GM19468 (cell line): ENCODE measurements at regions not wholly inside any gene's neighbourhood (a gene's known extent, or its start where the extent isn't known, plus 50 kb on each side); places are given as distances from the start of the nearest gene placed in this dataset.
A peak's percentile ranks its signal among the peaks of the same experiment; 100 is the strongest.
"Not testable (repeated sequence)": the region's sequence is repeated elsewhere in the genome, so short reads cannot be mapped to it uniquely, and the experiment has no call there.

Source experiments
- ATAC-seq: cut with Tn5 transposase; IDR thresholded peaks from one replicate; pipeline ENCODE4 v1.9.1; 2021; ENCODE audit warnings: mild to moderate bottlenecking, moderate library complexity, moderate number of reproducible peaks; ENCODE audit not compliant: unreplicated experiment; ENCODE audit errors: extremely low read depth

- no peak for ATAC-seq
Measured at GRCh38 chr12:89883630-89884389, 175.2 kb upstream of the ATP2B1 start.

GRCh38 chr12:89882792-89883191 is 174.2 kb upstream of the ATP2B1 start:
- no peak for ATAC-seq

DNA sequence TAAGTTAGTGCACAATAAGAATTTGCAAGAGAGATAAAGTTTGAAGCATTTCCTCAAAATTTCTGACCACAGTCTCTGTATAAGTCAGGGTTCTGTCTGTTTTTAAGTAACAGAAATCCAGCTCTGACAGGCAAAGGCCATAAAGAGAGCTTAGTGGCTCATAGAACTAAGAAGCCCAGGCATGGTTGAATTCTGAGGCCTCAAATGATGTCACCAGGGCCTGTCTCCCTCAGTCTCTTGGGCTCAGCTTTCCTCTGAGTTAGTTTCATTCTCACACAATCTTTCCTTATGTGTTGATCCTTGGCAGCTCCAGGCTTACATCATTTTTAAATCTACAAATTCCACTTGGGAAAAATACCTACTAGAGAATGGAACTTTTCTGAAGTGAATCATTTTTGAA is 173.4 kb upstream of the ATP2B1 start:
- peak; percentile 17 for ATAC-seq

- ATAC-seq, result peak; percentile 93
Measured at GRCh38 chr12:89880690-89881350, 172.2 kb upstream of the ATP2B1 start.

GRCh38 chr12:89879766-89880165 is 171.1 kb upstream of the ATP2B1 start:
- ATAC-seq, result no peak

GRCh38 chr12:89878950-89879349 is 170.3 kb upstream of the ATP2B1 start:
- no peak for ATAC-seq

GRCh38 chr12:89878327-89878726 is 169.7 kb upstream of the ATP2B1 start:
- ATAC-seq, result no peak

GRCh38 chr12:89877671-89878070 is 169.0 kb upstream of the ATP2B1 start:
- no peak for ATAC-seq

DNA sequence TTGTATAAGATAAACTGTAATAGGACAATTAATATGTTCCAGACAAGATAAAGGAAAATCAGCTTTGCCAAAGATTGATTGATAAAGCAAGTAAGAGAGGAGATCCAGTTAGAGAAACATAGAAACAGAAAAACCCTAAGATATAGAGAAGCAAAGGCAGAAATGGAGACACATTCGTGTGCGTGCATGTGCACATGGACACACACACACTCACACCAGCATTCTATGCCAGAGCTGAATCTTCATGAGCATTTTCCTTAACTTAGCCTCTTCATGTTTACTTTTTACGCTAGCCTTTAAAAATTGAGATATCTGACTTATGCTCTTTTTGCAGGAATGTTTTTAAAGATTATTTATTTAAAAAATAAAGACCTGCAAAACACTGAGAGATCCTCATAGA is 168.5 kb upstream of the ATP2B1 start:
- ATAC-seq, result no peak

DNA sequence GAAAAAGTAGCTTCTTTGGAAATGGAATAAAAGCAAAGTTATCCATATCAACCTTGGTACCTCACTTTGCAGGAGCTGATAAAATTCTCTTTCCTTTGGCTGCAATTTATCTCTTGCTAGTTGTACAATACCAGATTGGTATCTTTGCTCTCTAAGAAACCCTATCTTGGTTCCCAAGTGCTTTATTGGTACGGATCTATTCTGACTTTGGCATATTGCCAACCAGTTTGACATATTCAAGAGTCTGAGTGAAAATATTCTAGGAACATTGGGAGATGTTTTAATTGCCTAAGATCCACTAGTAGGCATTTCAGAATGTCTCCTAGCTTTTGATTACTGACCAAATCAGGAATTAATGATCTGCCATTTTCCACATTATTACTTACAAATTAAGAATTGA is 167.2 kb upstream of the ATP2B1 start:
- no peak for ATAC-seq

GRCh38 chr12:89875225-89875624 is 166.6 kb upstream of the ATP2B1 start:
- ATAC-seq, result no peak

GRCh38 chr12:89874146-89874545 is 165.5 kb upstream of the ATP2B1 start:
- ATAC-seq, result no peak

GRCh38 chr12:89873745-89874144 is 165.1 kb upstream of the ATP2B1 start:
- no peak for ATAC-seq

GRCh38 chr12:89872922-89873630 is 164.4 kb upstream of the ATP2B1 start:
- ATAC-seq, result no peak

DNA sequence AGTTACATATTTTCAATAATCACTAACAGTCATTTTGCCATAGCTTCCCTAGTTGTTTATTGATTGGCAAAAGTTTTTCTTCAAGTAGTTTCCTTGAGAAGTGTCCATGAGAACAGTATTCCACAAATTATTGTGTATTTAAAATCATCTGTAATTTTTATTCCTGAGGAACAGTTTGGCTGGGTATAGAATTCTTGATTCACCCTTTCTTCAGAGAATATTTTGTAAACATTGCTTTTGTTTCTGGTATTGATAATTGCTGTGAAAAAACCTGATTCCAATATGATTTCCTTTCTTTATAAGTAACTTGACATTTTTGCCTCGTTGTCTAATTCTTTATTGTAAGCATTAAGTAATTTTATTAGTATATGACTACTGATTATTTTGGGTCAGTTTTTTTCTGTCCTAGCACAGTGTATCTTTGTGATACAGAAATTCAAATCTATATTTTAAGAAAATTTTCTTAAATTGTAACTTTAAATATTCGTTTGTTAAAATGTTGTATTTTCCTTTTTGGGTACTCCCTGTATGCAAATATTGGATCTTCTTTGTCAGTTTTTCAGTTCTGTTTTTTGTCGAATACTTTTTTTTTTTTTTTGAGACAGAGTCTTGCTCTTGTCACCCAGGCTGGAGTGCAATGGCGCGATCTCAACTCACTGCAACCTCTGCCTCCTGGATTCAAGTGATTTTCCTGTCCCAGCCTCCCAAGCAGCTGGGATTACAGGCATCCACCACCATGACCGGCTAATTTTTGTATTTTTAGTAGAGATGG is 162.0 kb upstream of the ATP2B1 start:
- ATAC-seq, result no peak

GRCh38 chr12:89867611-89868010 is 159.0 kb upstream of the ATP2B1 start:
- not testable (repeated sequence) for ATAC-seq

DNA sequence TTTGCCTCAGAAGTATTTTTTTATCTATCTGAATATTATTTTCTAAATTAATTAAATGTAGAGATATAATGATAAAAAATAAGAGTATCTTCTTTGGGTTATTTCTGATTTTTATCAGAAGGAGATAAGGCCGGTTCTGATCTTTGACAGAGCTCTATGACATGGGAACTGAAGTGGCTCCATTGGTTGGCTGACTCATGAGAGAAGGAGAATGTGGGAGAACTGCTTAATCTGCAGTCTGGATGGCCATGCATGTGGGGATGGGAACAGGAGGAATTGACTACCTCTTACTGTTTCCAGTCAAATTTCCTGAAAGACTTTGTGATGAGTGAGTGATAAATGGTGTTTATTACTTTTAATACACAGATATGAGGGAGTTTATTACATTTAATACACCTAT is 155.8 kb upstream of the ATP2B1 start:
- ATAC-seq, result no peak

DNA sequence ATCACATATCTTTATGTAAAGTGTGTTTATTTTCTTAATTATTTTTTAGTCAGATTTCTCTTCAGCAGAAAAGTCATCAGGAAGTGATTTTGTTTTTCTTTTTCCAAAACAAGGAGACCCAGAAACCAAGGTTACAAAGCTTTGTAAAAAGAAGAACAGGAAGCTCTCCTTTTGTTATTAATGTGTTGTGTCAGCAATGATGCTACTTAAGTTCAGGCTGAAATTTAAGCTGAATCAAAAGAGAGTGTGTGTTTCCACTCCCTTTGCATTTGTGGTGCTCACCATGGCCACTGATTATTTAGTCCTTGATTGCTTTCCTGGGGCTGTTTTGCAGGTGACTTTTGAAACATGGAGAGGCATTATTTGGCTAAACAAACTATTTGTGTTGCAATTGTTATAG is 155.3 kb upstream of the ATP2B1 start:
- ATAC-seq, result no peak

DNA sequence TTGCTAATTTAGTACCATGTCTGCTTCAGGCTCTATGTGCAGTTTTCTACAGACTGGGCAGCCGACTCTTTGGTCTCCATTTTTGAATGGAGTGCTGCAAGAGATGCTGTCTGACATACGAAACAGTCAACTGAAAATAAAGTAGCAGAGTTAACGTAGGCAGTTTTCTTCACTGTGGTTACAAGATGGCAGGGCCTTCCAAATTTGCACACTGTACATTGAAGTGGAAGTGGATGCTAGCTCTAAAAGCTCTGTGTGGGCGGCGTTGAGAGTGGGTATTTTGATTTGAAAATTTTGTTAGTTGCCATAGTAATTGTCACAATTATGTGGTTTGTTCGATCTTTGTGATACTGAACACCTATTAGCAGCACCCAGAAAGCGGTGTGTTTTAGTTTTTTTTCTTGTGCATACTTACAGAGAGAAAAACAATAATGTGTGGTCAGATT is 154.9 kb upstream of the ATP2B1 start:
- peak; percentile 70 for ATAC-seq
